Cardiac muscle cell (in vitro differentiated cells and primary cell): ENCODE measurements at regions not wholly inside any gene's neighbourhood (a gene's known extent, or its start where the extent isn't known, plus 50 kb on each side); places are given as distances from the start of the nearest gene placed in this dataset.

Experiments used
- DNase-seq, 2 donors: peaks; one replicate each; pipeline versions ENCODE4 v3.0.0 to v3.0.0-alpha.2; 2010 to 2017; ENCODE audit warnings: low read depth in 1 of 2, low spot score in 1 of 2
- H3K27ac ChIP-seq: fragments of 200-600 bp; sonication (generic); 2 replicates; pipeline ENCODE4 v1.5.1; 2016
- H3K27me3 ChIP-seq: fragments of 200-600 bp; sonication (generic); 2 replicates; pipeline ENCODE4 v1.6.0; 2016; ENCODE audit warnings: control low read depth
- H3K36me3 ChIP-seq: fragments of 200-600 bp; sonication (generic); 2 replicates; pipeline ENCODE4 v1.5.1; 2016; ENCODE audit warnings: control low read depth
- H3K4me1 ChIP-seq: fragments of 200-600 bp; sonication (generic); 2 replicates; pipeline ENCODE4 v1.8.1; 2017; ENCODE audit warnings: low read depth, mild to moderate bottlenecking, mixed run types
- H3K4me3 ChIP-seq: fragments of 200-600 bp; sonication (generic); 2 replicates; pipeline ENCODE4 v1.5.1; 2016; ENCODE audit warnings: mild to moderate bottlenecking
- H3K9me3 ChIP-seq: fragments of 200-600 bp; sonication (generic); 2 replicates; pipeline ENCODE4 v1.5.1; 2017; ENCODE audit warnings: low read depth, mild to moderate bottlenecking, control low read depth
- TF ChIP-seq, protein P1 (sequence below): IDR thresholded peaks from 2 replicates; pipeline ENCODE4 v1.5.1; 2012; ENCODE audit warnings: low read depth, mild to moderate bottlenecking, low read length

DNA sequence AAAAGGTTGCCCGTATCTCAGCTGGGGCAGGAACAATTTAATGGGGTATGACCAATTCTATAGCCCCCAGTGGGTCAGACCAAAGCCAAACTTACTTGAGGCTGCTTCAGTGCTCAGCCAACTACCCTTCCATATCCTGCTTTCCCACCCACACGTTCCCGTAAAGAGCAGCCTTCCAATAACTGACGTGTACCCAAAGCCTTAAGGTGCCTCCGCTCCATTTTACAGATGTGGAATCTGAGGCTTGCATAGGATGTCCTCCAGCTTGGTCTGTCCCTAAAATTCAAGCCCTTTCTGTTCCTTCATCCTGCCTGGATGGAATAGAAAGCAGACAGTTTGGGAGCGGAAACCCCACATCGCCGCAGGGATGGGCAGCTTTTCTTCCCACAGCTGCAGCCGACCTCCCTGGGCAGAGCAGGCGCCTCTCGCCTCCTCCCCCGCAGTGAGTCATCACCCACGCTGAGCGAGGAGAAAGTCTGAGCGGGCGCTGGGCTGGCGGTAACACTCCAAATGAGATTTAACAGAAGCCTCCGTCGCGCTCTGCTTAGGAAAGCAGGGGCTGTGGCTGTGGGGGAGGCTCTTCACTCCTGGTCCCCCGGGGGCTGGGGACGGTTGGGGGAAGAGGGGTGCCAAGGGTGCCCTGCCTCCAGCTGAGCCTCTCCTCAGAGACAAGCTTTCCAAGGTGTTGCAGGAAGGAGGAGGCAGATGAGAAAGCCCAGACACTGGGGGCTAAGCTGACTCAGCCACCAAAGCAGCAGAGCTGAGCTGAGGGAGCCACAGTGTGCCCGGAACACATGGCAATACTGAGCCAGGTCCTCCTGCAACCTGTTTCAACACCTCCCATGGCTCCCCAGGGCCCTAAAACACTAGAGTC, 57.8 kb upstream of the HRH1 start:
- Histone ChIP-seq H3K36me3 (no peaks in the 10 kb centered on the region), H3K27ac (no peak overlapping the region), H3K4me1 (no peaks in the 10 kb centered on the region), H3K9me3 (no peaks in the 10 kb centered on the region), H3K4me3 (no peak overlapping the region), H3K27me3 (no peaks in the 10 kb centered on the region)
- peak; percentile 79 to 94 for DNase-seq
- TF ChIP-seq, protein P1, sequence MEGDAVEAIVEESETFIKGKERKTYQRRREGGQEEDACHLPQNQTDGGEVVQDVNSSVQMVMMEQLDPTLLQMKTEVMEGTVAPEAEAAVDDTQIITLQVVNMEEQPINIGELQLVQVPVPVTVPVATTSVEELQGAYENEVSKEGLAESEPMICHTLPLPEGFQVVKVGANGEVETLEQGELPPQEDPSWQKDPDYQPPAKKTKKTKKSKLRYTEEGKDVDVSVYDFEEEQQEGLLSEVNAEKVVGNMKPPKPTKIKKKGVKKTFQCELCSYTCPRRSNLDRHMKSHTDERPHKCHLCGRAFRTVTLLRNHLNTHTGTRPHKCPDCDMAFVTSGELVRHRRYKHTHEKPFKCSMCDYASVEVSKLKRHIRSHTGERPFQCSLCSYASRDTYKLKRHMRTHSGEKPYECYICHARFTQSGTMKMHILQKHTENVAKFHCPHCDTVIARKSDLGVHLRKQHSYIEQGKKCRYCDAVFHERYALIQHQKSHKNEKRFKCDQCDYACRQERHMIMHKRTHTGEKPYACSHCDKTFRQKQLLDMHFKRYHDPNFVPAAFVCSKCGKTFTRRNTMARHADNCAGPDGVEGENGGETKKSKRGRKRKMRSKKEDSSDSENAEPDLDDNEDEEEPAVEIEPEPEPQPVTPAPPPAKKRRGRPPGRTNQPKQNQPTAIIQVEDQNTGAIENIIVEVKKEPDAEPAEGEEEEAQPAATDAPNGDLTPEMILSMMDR, result no peak

- no peak overlapping the region for H3K27ac ChIP-seq
- H3K4me1 ChIP-seq, result no peaks in the 10 kb centered on the region
- DNase-seq, result peak in 1 of 2 donors; percentile 53
- TF ChIP-seq, protein P1, result no peak
- H3K36me3 ChIP-seq, result no peaks in the 10 kb centered on the region
- H3K27me3 ChIP-seq, result no peaks in the 10 kb centered on the region
- H3K9me3 ChIP-seq, result no peaks in the 10 kb centered on the region
- no peak overlapping the region for H3K4me3 ChIP-seq
Observed at GRCh38 chr3:11099306-11099705, 55.0 kb upstream of the HRH1 start.
